Glutamatergic neuron (in vitro differentiated cells): ENCODE measurements at regions not wholly inside any gene's neighbourhood (a gene's known extent, or its start where the extent isn't known, plus 50 kb on each side); places are given as distances from the start of the nearest gene placed in this dataset.

Source experiments
- DNase-seq: peaks from one replicate; pipeline ENCODE4 v3.0.0; 2022
- H3K27ac Mint-ChIP-seq: one replicate; pipeline ENCODE4 v1.8.0; 2020; ENCODE audit warnings: mild to moderate bottlenecking, mixed read lengths, inconsistent platforms; ENCODE audit not compliant: unreplicated experiment
- H3K27me3 Mint-ChIP-seq: one replicate; pipeline ENCODE4 v1.8.0; 2020; ENCODE audit warnings: mild to moderate bottlenecking, moderate library complexity, mixed read lengths, inconsistent platforms; ENCODE audit not compliant: unreplicated experiment
- H3K36me3 Mint-ChIP-seq: one replicate; pipeline ENCODE4 v1.8.0; 2020; ENCODE audit warnings: mild to moderate bottlenecking, mixed read lengths, inconsistent platforms; ENCODE audit not compliant: unreplicated experiment
- H3K4me1 Mint-ChIP-seq: one replicate; pipeline ENCODE4 v1.8.0; 2020; ENCODE audit warnings: mild to moderate bottlenecking, low read depth, mixed read lengths, inconsistent platforms; ENCODE audit not compliant: unreplicated experiment
- H3K4me3 Mint-ChIP-seq: one replicate; pipeline ENCODE4 v1.8.0; 2020; ENCODE audit warnings: mild to moderate bottlenecking, mixed read lengths, inconsistent platforms; ENCODE audit not compliant: unreplicated experiment
- H3K9me3 Mint-ChIP-seq: one replicate; pipeline ENCODE4 v1.8.0; 2020; ENCODE audit warnings: mild to moderate bottlenecking, moderate library complexity, mixed read lengths, inconsistent platforms; ENCODE audit not compliant: unreplicated experiment
- CTCF ChIP-seq: fragments of 200-600 bp; sonication (generic); IDR thresholded peaks from one replicate; pipeline ENCODE4 v1.5.0; 2021; ENCODE audit not compliant: partially characterized antibody, unreplicated experiment

GRCh38 chr6:150773969-150774368 is 91.5 kb upstream of the MTHFD1L start:
- DNase-seq, result no peak
- Mint-ChIP-seq H3K27ac (no peak overlapping the region), H3K4me1 (no peaks in the 10 kb centered on the region), H3K36me3 (peaks cover 10% of the 10 kb centered on the region), H3K27me3 (no peaks in the 10 kb centered on the region), H3K4me3 (no peak overlapping the region), H3K9me3 (peaks cover 6% of the 10 kb centered on the region)
- no peak for TF ChIP-seq CTCF

GRCh38 chr6:150775415-150776203 is 89.9 kb upstream of the MTHFD1L start:
- Mint-ChIP-seq H3K9me3 (peaks cover 6% of the 10 kb centered on the region), H3K27ac (no peak overlapping the region), H3K27me3 (no peaks in the 10 kb centered on the region), H3K4me3 (no peak overlapping the region), H3K4me1 (no peaks in the 10 kb centered on the region), H3K36me3 (peaks cover 10% of the 10 kb centered on the region)
- DNase-seq, result no peak
- TF ChIP-seq CTCF, result no peak

- H3K4me1 Mint-ChIP-seq, result no peaks in the 10 kb centered on the region
- no peak overlapping the region for H3K4me3 Mint-ChIP-seq
- no peak for TF ChIP-seq CTCF
- H3K27me3 Mint-ChIP-seq, result no peaks in the 10 kb centered on the region
- no peak overlapping the region for H3K27ac Mint-ChIP-seq
- H3K9me3 Mint-ChIP-seq, result peaks cover 6% of the 10 kb centered on the region
- peaks cover 7% of the 10 kb centered on the region for H3K36me3 Mint-ChIP-seq
- no peak for DNase-seq
Measured at GRCh38 chr6:150777736-150778135, 87.8 kb upstream of the MTHFD1L start.

GRCh38 chr6:150783813-150784212 is 81.7 kb upstream of the MTHFD1L start:
- H3K27me3 Mint-ChIP-seq, result no peaks in the 10 kb centered on the region
- H3K4me1 Mint-ChIP-seq, result peaks cover 8% of the 10 kb centered on the region
- no peak for DNase-seq
- no peaks in the 10 kb centered on the region for H3K9me3 Mint-ChIP-seq
- H3K4me3 Mint-ChIP-seq, result no peak overlapping the region
- no peak overlapping the region for H3K27ac Mint-ChIP-seq
- H3K36me3 Mint-ChIP-seq, result no peaks in the 10 kb centered on the region
- no peak for TF ChIP-seq CTCF

- Mint-ChIP-seq H3K9me3 (no peaks in the 10 kb centered on the region), H3K4me3 (no peak overlapping the region), H3K4me1 (peaks cover 8% of the 10 kb centered on the region), H3K27ac (no peak overlapping the region), H3K36me3 (no peaks in the 10 kb centered on the region), H3K27me3 (no peaks in the 10 kb centered on the region)
- TF ChIP-seq CTCF, result no peak
- DNase-seq, result no peak
Measured at GRCh38 chr6:150787429-150787828, 78.1 kb upstream of the MTHFD1L start.
